Osteoblast (primary cell): ENCODE measurements at regions not wholly inside any gene's neighbourhood (a gene's known extent, or its start where the extent isn't known, plus 50 kb on each side); places are given as distances from the start of the nearest gene placed in this dataset.

ENCODE experiments used
- DNase-seq: peaks from one replicate; pipeline ENCODE4 v3.0.0; 2011; ENCODE audit warnings: low spot score, mixed read lengths; ENCODE audit not compliant: insufficient read length; ENCODE audit errors: missing footprints
- H2AFZ ChIP-seq: 2 replicates; pipeline ENCODE4 v1.6.0; 2011; ENCODE audit warnings: mild to moderate bottlenecking, low read length
- H3K27ac ChIP-seq: 2 replicates; pipeline ENCODE4 v1.5.1; 2011; ENCODE audit warnings: mild to moderate bottlenecking, low read depth, low read length, moderate library complexity
- H3K27me3 ChIP-seq: 2 replicates; pipeline ENCODE4 v1.6.0; 2012; ENCODE audit warnings: mild to moderate bottlenecking, control low read depth, inconsistent platforms, low read length, moderate library complexity; ENCODE audit not compliant: insufficient read depth
- H3K36me3 ChIP-seq: 2 replicates; pipeline ENCODE4 v1.5.1; 2011; ENCODE audit warnings: mild to moderate bottlenecking, low read length, control low read depth, moderate library complexity; ENCODE audit not compliant: insufficient read depth
- H3K4me1 ChIP-seq: 2 replicates; pipeline ENCODE4 v1.5.1; 2011; ENCODE audit warnings: mild to moderate bottlenecking, low read length, control low read depth, moderate library complexity; ENCODE audit not compliant: insufficient read depth
- H3K4me2 ChIP-seq: 2 replicates; pipeline ENCODE4 v1.6.0; 2011; ENCODE audit warnings: mild to moderate bottlenecking, low read length; ENCODE audit not compliant: insufficient read depth
- H3K4me3 ChIP-seq: fragments of 200-600 bp; sonication (generic); 3 replicates; pipeline ENCODE4 v1.5.1; 2012; ENCODE audit warnings: mild to moderate bottlenecking, low read length, inconsistent platforms; ENCODE audit not compliant: insufficient read depth
- H3K79me2 ChIP-seq: 2 replicates; pipeline ENCODE4 v1.6.0; 2012; ENCODE audit warnings: mild to moderate bottlenecking, low read length, control low read depth, inconsistent platforms; ENCODE audit not compliant: insufficient read depth
- H3K9me3 ChIP-seq: 2 replicates; pipeline ENCODE4 v1.5.1; 2011; ENCODE audit warnings: low read depth, low read length, control low read depth
- H4K20me1 ChIP-seq: 2 replicates; pipeline ENCODE4 v1.6.0; 2012; ENCODE audit warnings: mild to moderate bottlenecking, low read length, control low read depth; ENCODE audit not compliant: insufficient read depth
- TF ChIP-seq, protein P1 (sequence below): IDR thresholded peaks from 2 replicates; pipeline ENCODE4 v1.5.1; 2011; ENCODE audit warnings: mild to moderate bottlenecking, low read depth, low read length, moderate library complexity; ENCODE audit errors: extremely low read depth

DNA sequence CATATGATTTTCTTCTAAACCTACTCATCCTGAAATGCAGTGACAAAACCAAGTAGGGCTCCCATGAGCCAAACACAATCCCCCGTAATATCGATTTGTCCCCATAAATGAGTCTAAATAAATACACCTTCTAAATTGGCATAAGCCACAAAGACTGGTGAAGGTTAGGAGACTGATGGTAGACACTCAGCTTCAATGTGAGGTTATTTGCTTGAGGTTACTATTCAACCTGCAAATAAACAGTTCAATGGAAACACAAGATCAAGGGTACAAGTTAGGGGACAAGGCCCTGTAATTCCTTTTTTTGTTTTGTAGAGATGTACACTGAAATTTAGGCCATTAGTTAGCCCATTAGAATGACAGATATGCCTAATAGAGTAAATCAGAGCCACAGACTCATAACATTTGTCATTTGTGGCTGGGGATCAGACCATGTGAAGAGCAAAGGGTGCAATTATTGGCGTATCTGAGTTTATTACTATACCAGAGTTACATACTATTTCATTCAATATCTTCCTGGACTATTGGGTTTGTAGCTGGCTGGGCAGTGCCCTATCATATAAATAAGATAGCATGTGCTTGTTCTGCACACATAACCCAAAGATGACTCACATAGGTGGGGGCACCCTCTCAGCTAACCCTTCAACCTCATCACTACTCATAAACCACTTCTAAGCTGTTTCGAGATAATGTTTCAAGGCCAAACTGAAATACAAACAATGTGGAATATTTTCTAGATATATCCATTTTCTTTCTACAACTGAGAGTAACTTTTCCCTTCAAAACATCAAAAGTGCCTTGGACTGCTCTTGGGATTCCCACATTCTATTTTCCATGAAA, 695.3 kb downstream of the KCNA4 start:
- Histone ChIP-seq H3K27me3 (no peaks in the 10 kb centered on the region), H4K20me1 (no peaks in the 10 kb centered on the region), H2AFZ (no peak overlapping the region), H3K79me2 (no peaks in the 10 kb centered on the region), H3K36me3 (no peaks in the 10 kb centered on the region), H3K9me3 (no peaks in the 10 kb centered on the region), H3K4me1 (peaks cover 27% of the 10 kb centered on the region), H3K4me3 (no peak overlapping the region), H3K27ac (peak overlapping the region; percentile 67), H3K4me2 (no peak overlapping the region)
- no peak for DNase-seq
- TF ChIP-seq, protein P1, sequence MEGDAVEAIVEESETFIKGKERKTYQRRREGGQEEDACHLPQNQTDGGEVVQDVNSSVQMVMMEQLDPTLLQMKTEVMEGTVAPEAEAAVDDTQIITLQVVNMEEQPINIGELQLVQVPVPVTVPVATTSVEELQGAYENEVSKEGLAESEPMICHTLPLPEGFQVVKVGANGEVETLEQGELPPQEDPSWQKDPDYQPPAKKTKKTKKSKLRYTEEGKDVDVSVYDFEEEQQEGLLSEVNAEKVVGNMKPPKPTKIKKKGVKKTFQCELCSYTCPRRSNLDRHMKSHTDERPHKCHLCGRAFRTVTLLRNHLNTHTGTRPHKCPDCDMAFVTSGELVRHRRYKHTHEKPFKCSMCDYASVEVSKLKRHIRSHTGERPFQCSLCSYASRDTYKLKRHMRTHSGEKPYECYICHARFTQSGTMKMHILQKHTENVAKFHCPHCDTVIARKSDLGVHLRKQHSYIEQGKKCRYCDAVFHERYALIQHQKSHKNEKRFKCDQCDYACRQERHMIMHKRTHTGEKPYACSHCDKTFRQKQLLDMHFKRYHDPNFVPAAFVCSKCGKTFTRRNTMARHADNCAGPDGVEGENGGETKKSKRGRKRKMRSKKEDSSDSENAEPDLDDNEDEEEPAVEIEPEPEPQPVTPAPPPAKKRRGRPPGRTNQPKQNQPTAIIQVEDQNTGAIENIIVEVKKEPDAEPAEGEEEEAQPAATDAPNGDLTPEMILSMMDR: no peak

DNA sequence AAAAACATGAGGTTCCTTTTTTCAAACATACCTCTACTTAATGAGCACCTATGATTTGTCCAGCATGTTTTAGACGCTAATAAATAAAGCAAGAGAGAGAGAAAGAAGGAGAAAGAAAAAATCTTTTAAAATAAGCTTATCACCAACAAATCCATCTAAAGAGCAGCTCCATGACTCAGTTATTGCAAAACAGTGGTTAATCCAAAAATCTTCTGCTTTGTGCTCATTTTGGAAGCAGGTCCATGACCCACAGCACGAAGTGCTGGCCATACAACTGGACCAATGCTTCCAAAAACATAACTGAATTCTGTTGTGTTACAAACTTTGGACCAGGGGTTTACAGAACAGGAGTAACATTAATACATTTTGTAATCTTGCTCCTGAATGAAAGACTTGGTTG, 696.6 kb downstream of the KCNA4 start:
- H4K20me1 ChIP-seq: no peaks in the 10 kb centered on the region
- H3K9me3 ChIP-seq: no peaks in the 10 kb centered on the region
- no peaks in the 10 kb centered on the region for H3K36me3 ChIP-seq
- no peaks in the 10 kb centered on the region for H3K27me3 ChIP-seq
- H3K4me2 ChIP-seq: no peak overlapping the region
- no peak overlapping the region for H2AFZ ChIP-seq
- H3K27ac ChIP-seq: peak overlapping the region; percentile 94
- TF ChIP-seq, protein P1: no peak
- DNase-seq: no peak
- H3K4me3 ChIP-seq: no peak overlapping the region
- no peaks in the 10 kb centered on the region for H3K79me2 ChIP-seq
- H3K4me1 ChIP-seq: peaks cover 27% of the 10 kb centered on the region

DNA sequence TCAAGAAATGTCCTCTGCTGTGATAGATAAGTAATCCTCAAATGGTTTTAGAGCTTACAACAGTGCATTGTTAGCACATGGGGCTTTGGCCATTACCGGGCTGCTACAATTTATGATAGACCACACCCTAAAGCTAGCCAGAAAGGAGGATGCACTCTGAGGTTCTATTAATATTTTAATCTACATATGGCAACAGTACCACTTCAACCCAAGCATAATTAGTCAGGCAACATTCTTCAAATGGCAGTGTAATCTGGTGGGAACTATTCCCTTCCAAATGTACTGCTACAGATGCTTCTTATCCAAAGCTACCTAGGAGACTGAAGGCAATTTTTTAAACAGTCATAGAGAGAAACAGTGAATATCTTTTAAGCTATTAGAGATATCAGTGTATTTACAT, 697.6 kb downstream of the KCNA4 start:
- H2AFZ ChIP-seq: no peak overlapping the region
- H3K79me2 ChIP-seq: no peaks in the 10 kb centered on the region
- H3K27ac ChIP-seq: peak overlapping the region; percentile 94
- H3K9me3 ChIP-seq: no peaks in the 10 kb centered on the region
- H3K4me1 ChIP-seq: peaks cover 24% of the 10 kb centered on the region
- no peak overlapping the region for H3K4me3 ChIP-seq
- TF ChIP-seq, protein P1: no peak
- no peak for DNase-seq
- no peaks in the 10 kb centered on the region for H3K36me3 ChIP-seq
- H4K20me1 ChIP-seq: no peaks in the 10 kb centered on the region
- H3K27me3 ChIP-seq: no peaks in the 10 kb centered on the region
- H3K4me2 ChIP-seq: no peak overlapping the region

DNA sequence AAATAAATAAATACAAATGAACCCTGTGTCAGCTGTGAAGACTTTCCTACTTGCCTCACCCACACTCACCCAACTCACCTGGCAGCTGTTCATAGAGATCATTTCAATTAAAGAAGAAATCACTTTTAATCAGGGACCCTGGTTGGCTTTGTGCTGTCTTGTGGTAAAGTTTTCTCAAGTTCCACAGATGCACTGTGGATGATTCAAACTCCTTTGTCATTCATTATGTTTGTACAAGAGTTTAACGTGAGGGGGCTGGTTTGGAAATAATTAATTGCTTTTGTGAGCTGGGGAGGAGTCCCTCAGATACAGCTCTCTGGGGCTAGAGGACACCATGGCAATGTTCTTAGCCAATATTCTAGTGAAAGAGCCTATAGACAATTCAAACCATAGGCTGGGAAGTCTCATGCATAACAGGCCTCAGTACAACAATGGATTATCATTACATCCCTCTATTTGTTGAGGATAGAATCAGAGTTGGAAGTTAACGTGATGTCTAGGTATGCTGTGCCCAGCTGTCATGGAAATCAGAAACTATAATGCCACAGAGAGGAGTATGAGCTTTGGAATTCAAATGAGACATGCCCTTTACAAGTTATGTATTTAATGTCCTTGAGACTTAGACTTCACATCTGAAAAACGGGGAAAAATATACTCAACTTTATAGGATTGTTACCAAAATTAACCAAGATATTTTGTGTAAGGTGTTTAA, 698.5 kb downstream of the KCNA4 start:
- no peak overlapping the region for H2AFZ ChIP-seq
- H3K79me2 ChIP-seq: no peaks in the 10 kb centered on the region
- no peak for DNase-seq
- no peak overlapping the region for H3K4me3 ChIP-seq
- no peaks in the 10 kb centered on the region for H3K36me3 ChIP-seq
- peak overlapping the region; percentile 49 for H3K4me2 ChIP-seq
- no peaks in the 10 kb centered on the region for H3K27me3 ChIP-seq
- TF ChIP-seq, protein P1: no peak
- H3K4me1 ChIP-seq: peaks cover 20% of the 10 kb centered on the region
- H3K9me3 ChIP-seq: no peaks in the 10 kb centered on the region
- no peaks in the 10 kb centered on the region for H4K20me1 ChIP-seq
- peak overlapping the region; percentile 94 for H3K27ac ChIP-seq
